Esophagus squamous epithelium (tissue), 4 donors: ENCODE measurements at regions not wholly inside any gene's neighbourhood (a gene's known extent, or its start where the extent isn't known, plus 50 kb on each side); places are given as distances from the start of the nearest gene placed in this dataset.

Source experiments
- POLR2A ChIP-seq, 4 donors: fragments of 450-650 bp; IDR thresholded peaks; one replicate each; pipeline ENCODE4 v1.6.1; 2017; ENCODE audit warnings: antibody characterized with exemption in 4 of 4, mild to moderate bottlenecking in 4 of 4, moderate library complexity in 3 of 4
- TF ChIP-seq, protein P1 (sequence below), 6 experiments: fragments of 450-650 bp in 4 of 6; fragments of 200-600 bp in 2 of 6; sonication (generic) in 2 of 6; IDR thresholded peaks; one replicate each; pipeline ENCODE4 v1.5.1; 2016 to 2019; ENCODE audit warnings: antibody characterized with exemption in 6 of 6, mild to moderate bottlenecking in 4 of 6, moderate library complexity in 4 of 6

DNA sequence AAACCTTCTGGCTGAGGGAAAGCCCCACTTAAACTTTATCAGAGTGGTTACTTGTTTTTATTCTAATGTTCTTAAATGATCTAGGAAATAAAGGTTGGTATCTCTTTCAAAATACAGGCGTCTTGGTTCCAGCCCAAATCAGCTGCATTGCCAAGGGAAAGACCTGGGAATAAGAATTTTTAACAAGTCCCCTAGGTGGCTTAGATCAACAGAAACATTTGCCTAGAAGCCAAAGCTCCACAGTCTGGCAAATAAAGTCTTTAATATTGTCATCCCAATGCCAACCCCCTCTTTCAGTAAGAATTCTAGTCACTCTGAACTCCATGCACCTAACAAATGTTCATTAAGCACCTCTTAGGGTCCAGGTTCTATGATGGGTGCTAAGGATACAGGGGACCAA lies 66.8 kb downstream of the ARL6IP4 start:
- TF ChIP-seq, protein P1, sequence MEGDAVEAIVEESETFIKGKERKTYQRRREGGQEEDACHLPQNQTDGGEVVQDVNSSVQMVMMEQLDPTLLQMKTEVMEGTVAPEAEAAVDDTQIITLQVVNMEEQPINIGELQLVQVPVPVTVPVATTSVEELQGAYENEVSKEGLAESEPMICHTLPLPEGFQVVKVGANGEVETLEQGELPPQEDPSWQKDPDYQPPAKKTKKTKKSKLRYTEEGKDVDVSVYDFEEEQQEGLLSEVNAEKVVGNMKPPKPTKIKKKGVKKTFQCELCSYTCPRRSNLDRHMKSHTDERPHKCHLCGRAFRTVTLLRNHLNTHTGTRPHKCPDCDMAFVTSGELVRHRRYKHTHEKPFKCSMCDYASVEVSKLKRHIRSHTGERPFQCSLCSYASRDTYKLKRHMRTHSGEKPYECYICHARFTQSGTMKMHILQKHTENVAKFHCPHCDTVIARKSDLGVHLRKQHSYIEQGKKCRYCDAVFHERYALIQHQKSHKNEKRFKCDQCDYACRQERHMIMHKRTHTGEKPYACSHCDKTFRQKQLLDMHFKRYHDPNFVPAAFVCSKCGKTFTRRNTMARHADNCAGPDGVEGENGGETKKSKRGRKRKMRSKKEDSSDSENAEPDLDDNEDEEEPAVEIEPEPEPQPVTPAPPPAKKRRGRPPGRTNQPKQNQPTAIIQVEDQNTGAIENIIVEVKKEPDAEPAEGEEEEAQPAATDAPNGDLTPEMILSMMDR (IDR thresholded peaks at IDR 0.05) = no peak
- no peak for TF ChIP-seq POLR2A (IDR thresholded peaks at IDR 0.05)
